ENCODE measurements at regions not wholly inside any gene's neighbourhood (a gene's known extent, or its start where the extent isn't known, plus 50 kb on each side); places are given as distances from the start of the nearest gene placed in this dataset.

GRCh38 chr5:108587821-108588220 is 159.9 kb upstream of the FER start:
- TF ChIP-seq CTCF (IDR thresholded peaks at IDR 0.05) (no peak), POLR2A (IDR thresholded peaks at IDR 0.05) (no peak)

All from right lobe of liver (tissue), 4 donors.